ENCODE measurements at regions not wholly inside any gene's neighbourhood (a gene's known extent, or its start where the extent isn't known, plus 50 kb on each side); places are given as distances from the start of the nearest gene placed in this dataset.
A peak's percentile ranks its signal among the peaks of the same experiment; 100 is the strongest.

DNA sequence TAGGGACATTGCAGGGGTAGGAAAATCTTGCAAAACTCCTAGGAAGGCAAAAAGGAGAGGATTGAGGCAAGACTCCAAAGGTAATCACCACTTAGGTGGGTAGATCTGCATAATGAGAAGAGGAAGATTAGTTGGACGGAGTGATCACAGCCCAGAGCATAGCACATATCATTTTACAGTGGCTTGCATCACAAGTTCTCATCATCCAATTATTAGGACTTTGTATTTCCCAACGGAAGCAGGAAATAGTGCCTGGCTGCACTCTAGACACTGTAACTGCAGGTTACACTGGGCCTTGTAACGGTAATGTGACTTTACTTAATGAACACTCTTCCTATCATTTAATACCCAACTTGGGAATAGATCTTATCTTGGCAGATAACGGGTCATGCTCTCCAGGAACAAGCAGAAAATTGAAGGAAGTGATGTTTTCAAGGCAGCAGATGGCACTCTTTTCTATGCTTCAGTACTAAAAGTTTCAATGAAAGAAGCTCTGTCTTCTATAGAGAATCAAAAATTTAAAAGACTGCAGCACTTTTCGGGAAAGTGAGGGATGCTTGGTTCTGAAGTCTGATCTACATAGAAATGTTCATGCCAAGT lies 101.9 kb upstream of the KCNMB2 start:
- TF ChIP-seq, protein P1, sequence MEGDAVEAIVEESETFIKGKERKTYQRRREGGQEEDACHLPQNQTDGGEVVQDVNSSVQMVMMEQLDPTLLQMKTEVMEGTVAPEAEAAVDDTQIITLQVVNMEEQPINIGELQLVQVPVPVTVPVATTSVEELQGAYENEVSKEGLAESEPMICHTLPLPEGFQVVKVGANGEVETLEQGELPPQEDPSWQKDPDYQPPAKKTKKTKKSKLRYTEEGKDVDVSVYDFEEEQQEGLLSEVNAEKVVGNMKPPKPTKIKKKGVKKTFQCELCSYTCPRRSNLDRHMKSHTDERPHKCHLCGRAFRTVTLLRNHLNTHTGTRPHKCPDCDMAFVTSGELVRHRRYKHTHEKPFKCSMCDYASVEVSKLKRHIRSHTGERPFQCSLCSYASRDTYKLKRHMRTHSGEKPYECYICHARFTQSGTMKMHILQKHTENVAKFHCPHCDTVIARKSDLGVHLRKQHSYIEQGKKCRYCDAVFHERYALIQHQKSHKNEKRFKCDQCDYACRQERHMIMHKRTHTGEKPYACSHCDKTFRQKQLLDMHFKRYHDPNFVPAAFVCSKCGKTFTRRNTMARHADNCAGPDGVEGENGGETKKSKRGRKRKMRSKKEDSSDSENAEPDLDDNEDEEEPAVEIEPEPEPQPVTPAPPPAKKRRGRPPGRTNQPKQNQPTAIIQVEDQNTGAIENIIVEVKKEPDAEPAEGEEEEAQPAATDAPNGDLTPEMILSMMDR (IDR thresholded peaks at IDR 0.05; ENCODE audit: extremely low read depth, missing control alignments): peak; percentile 31
- no peak for DNase-seq (ENCODE audit: low spot score)

DNA sequence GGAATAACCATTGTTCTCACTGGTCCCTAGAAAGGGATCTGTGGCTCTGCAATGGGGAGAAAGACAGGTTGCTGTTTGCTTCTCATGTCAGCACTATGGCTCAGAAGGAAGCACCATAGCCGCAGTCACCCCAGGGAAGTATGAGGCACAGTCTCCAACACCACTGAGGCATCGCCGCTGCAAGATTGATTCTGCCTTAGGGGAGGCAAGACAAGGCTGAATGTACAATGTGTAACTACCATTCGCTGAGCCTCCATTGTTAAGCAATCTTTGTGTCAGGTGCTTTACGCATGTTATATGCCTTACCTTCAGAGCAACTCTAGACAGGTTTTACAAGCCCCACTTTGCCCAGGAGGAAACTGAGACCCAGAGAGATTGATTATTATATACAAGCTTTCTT lies 100.7 kb upstream of the KCNMB2 start:
- TF ChIP-seq, protein P1 (IDR thresholded peaks at IDR 0.05; ENCODE audit: extremely low read depth, missing control alignments): no peak
- DNase-seq (ENCODE audit: low spot score): no peak

DNA sequence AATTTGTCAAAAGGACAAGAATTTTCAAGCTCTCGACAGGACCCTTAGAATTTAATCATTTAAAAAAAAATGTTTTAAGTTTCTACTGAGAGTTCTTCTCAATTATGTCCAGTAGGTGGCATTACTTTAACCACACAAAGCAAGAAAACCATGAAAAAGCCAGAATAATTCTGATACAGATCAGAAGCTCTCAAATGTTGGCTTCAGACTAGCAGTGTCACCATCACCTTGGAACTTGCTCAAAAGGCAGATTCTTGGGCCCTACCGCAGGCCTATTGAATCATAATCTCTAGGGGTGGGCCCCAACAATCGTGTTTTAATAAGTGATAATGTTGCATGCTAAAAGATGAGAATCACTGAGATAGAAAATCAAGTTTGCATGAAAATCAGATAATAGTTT lies 99.5 kb upstream of the KCNMB2 start:
- DNase-seq (ENCODE audit: low spot score): peak; percentile 50
- TF ChIP-seq, protein P1 (IDR thresholded peaks at IDR 0.05; ENCODE audit: extremely low read depth, missing control alignments): peak; percentile 13

DNA sequence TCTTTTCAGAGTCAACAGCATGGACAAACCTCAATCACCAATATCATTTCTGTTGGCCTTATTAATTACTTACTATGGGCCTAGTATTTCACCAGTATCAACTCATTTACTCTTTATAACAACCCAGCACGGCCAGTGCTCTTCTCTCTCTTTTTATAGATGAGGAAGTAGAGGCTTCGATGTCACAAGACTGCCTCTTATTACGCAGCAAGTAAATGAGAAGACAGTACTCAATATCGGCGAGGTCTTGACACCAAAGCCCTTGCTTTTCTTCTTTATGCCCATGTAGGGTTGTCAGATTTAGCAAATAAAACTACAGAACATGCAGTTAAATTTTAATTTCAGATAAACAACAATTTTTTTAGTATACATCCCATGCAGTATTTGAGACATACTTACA lies 99.0 kb upstream of the KCNMB2 start:
- DNase-seq (ENCODE audit: low spot score): no peak
- TF ChIP-seq, protein P1 (IDR thresholded peaks at IDR 0.05; ENCODE audit: extremely low read depth, missing control alignments): no peak

DNA sequence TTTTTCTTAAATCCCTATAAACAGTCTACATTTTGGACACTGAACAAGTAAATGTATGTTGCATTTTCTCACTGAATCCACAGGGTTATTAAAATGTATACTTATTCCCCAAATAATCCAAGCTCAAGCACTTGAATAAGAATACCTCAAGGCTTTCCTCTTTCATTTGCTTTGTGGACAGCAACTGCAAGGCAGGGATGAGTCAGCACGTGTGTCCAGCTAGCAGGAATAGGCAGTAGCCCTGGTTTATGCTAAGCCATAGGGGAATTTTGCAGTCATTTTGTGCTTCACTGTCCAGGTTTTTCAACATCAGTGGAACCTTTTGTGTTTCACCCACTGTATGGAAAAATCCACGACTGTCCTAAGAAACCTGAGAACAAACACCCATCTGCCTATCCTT lies 96.7 kb upstream of the KCNMB2 start:
- no peak for DNase-seq (ENCODE audit: low spot score)

DNA sequence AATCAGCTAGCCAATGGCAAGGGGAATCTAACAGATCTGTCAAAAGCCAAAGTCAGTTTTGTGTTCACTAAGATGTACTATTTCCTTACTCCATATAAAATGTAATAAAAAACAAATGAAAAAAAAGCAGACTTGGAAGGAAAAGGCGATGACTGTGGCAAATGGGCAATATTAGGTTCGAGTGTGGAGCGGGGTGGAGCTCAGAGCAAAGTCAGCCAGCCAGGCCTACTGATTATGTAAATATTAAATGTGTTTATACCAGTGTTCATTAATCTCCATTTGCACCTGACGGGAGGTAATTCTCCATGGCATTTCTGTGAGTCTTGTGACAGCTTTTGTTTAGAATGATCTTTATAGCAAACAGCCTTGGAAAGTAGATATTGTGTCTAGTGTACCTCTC lies 96.2 kb upstream of the KCNMB2 start:
- TF ChIP-seq, protein P1 (IDR thresholded peaks at IDR 0.05; ENCODE audit: extremely low read depth, missing control alignments): no peak
- no peak for DNase-seq (ENCODE audit: low spot score)

More for the DNA sequence above, 96.7 kb upstream of the KCNMB2 start:
- TF ChIP-seq, protein P1 (IDR thresholded peaks at IDR 0.05; ENCODE audit: extremely low read depth, missing control alignments): no peak

DNA sequence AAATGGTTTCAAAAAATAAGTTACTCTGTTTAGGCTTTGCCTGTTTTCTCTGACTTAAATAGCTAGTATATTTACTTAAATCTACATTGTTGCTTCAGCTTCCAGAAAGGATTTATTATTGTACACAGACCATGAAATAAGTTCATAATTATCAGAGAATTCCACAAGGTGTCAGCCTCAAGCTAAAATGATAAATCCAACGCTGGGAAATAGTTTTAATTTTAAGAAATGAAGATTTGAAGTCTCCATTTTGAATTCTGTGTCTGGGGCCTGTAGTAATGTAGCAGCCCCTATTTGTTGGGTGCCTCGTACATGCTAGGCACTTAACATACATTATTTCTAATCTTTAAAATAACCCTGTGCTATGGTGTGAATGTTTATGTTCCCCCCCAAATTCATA lies 92.6 kb upstream of the KCNMB2 start:
- no peak for DNase-seq (ENCODE audit: low spot score)

More for the DNA sequence above, 92.6 kb upstream of the KCNMB2 start:
- TF ChIP-seq, protein P1 (IDR thresholded peaks at IDR 0.05; ENCODE audit: extremely low read depth, missing control alignments): peak; percentile 9
